Cardiac septum (tissue), 1 donor: ENCODE measurements at regions not wholly inside any gene's neighbourhood (a gene's known extent, or its start where the extent isn't known, plus 50 kb on each side); places are given as distances from the start of the nearest gene placed in this dataset.
"Not testable (repeated sequence)": the region's sequence is repeated elsewhere in the genome, so short reads cannot be mapped to it uniquely, and the experiment has no call there.

Experiments used
- DNase-seq: peaks from one replicate; pipeline ENCODE4 v3.0.0-alpha.2; 2020; ENCODE audit warnings: low spot score
- intact Hi-C: fragments of 100-400 bp; cut with DNase I; formaldehyde crosslinking; loops from one replicate; pipeline ENCODE4 v1.14.0; 2022
- donor health status: DM: no; HTN: no; CAD: no.

- DNase-seq = no peak
- intact Hi-C loops = no loop called here
Observed at GRCh38 chr21:36245115-36245514, 74.9 kb upstream of the MORC3 start.

- intact Hi-C loops = no loop called here
- no peak for DNase-seq
Observed at GRCh38 chr21:36245649-36246048, 74.3 kb upstream of the MORC3 start.

GRCh38 chr21:36246080-36246631 is 73.8 kb upstream of the MORC3 start:
- intact Hi-C loops = no loop called here
- DNase-seq = no peak

- no peak for DNase-seq
- intact Hi-C loops = no loop called here
Observed at GRCh38 chr21:36247316-36248010, 72.5 kb upstream of the MORC3 start.

GRCh38 chr21:36249576-36250422 is 70.2 kb upstream of the MORC3 start:
- DNase-seq = no peak
- intact Hi-C loops = no loop called here

GRCh38 chr21:36250423-36251075 is 69.4 kb upstream of the MORC3 start:
- no peak for DNase-seq
- intact Hi-C loops = no loop called here

GRCh38 chr21:36254106-36254941 is 65.7 kb upstream of the MORC3 start:
- intact Hi-C loops = no loop called here
- no peak for DNase-seq

GRCh38 chr21:36255663-36256062 is 64.3 kb upstream of the MORC3 start:
- DNase-seq = no peak
- intact Hi-C loops = no loop called here

- intact Hi-C loops = no loop called here
- DNase-seq = no peak
Observed at GRCh38 chr21:36257657-36258056, 62.3 kb upstream of the MORC3 start.

- intact Hi-C loops = loop anchor here (5.0 kb wide), 1 partner anchor 118 kb away; no protein-coding TSS in a partner anchor
- no peak for DNase-seq
Observed at GRCh38 chr21:36260030-36260787, 59.8 kb upstream of the MORC3 start.

- no peak for DNase-seq
- intact Hi-C loops = loop anchor here (5.0 kb wide), 1 partner anchor 119 kb away; no protein-coding TSS in a partner anchor
Observed at GRCh38 chr21:36260802-36261201, 59.2 kb upstream of the MORC3 start.

GRCh38 chr21:36261459-36261858 is 58.5 kb upstream of the MORC3 start:
- intact Hi-C loops = loop anchor here (5.0 kb wide), 1 partner anchor 119 kb away; no protein-coding TSS in a partner anchor
- DNase-seq = no peak

GRCh38 chr21:36263797-36264196 is 56.2 kb upstream of the MORC3 start:
- DNase-seq = no peak

GRCh38 chr21:36265431-36265830 is 54.6 kb upstream of the MORC3 start:
- intact Hi-C loops = no loop called here
- DNase-seq = no peak

More at GRCh38 chr21:36263797-36264196, 56.2 kb upstream of the MORC3 start:
- intact Hi-C loops = loop anchor here (5.0 kb wide), 1 partner anchor 121 kb away; no protein-coding TSS in a partner anchor

GRCh38 chr21:36267828-36268227 is 52.2 kb upstream of the MORC3 start:
- intact Hi-C loops = not testable (repeated sequence)

GRCh38 chr21:36268264-36268663 is 51.7 kb upstream of the MORC3 start:
- DNase-seq, intact Hi-C loops: not testable (repeated sequence)

More at GRCh38 chr21:36267828-36268227, 52.2 kb upstream of the MORC3 start:
- not testable (repeated sequence) for DNase-seq
